A549 (cell line): ENCODE measurements at regions not wholly inside any gene's neighbourhood (a gene's known extent, or its start where the extent isn't known, plus 50 kb on each side); places are given as distances from the start of the nearest gene placed in this dataset.

Source experiments
- ATAC-seq, 2 experiments: fragments of 200-7000 bp in 1 of 2; fragments of >200 bp in 1 of 2; cut with Nextera tagmentation in 1 of 2; cut with Tn5 transposase in 1 of 2; 3 replicates each; pipeline versions ENCODE4 v1.8.0 to v1.9.1; 2018 to 2020; ENCODE audit warnings: mild to moderate bottlenecking in 1 of 2, moderate library complexity in 1 of 2
- CTCF ChIA-PET: fragments of 300-600 bp; sonication (Branson Sonifier 250); formaldehyde crosslinking; extraction: SDS; loops from one replicate; lab custom pipeline; 2021; ENCODE audit warnings: antibody characterized with exemption, inconsistent platforms; lab: Yijun Ruan, JAX
- POLR2A ChIA-PET: fragments of 350-600 bp; formaldehyde crosslinking; extraction: SDS; loops from one replicate; lab custom pipeline; 2021; ENCODE audit warnings: antibody characterized with exemption, inconsistent platforms; lab: Yijun Ruan, JAX
- DNase-seq, 2 experiments: peaks; one replicate each; pipeline versions ENCODE4 v3.0.0 to v3.0.0-alpha.2; 2011 to 2016; ENCODE audit warnings: low read depth in 1 of 2, low spot score in 1 of 2
- FAIRE-seq: peaks from 2 replicates; lab custom pipeline; 2011; peaks lifted over from hg19 to GRCh38; lab: Jason Lieb, UNC
- H3K27ac ChIP-seq, 2 experiments: fragments of >200 bp; sonication (Bioruptor Twin); formaldehyde crosslinking; 3 replicates each; pipeline ENCODE4 v1.5.1; 2016 to 2017
- H3K4me1 ChIP-seq: fragments of >200 bp; sonication (Bioruptor Twin); formaldehyde crosslinking; 3 replicates; pipeline ENCODE4 v1.6.1; 2016
- H3K4me2 ChIP-seq: fragments of >200 bp; sonication (Bioruptor Twin); formaldehyde crosslinking; 3 replicates; pipeline ENCODE4 v1.6.1; 2016
- H3K4me3 ChIP-seq: fragments of >200 bp; sonication (Bioruptor Twin); formaldehyde crosslinking; 3 replicates; pipeline ENCODE4 v1.5.1; 2016
- H3K9me3 ChIP-seq: fragments of >200 bp; sonication (Bioruptor Twin); formaldehyde crosslinking; 3 replicates; pipeline ENCODE4 v1.6.1; 2016
- CBX8 ChIP-seq: fragments of 200-600 bp; sonication (generic); IDR thresholded peaks from 2 replicates; pipeline ENCODE4 v1.6.1; 2016
- EHF ChIP-seq: fragments of 250-450 bp; sonication (Bioruptor Pico); IDR thresholded peaks from 2 replicates; pipeline ENCODE4 v1.5.0; 2020; ENCODE audit warnings: mild to moderate bottlenecking
- HDAC2 ChIP-seq: fragments of 200-600 bp; sonication (generic); IDR thresholded peaks from 2 replicates; pipeline ENCODE4 v1.6.1; 2016
- HEYL ChIP-seq: fragments of 250-450 bp; sonication (Bioruptor Pico); IDR thresholded peaks from 2 replicates; pipeline ENCODE4 v1.8.0; 2021; ENCODE audit warnings: mild to moderate bottlenecking, moderate library complexity
- HOXB13 ChIP-seq: fragments of 250-450 bp; sonication (Bioruptor Pico); IDR thresholded peaks from 2 replicates; pipeline ENCODE4 v1.5.0; 2020; ENCODE audit warnings: low read depth, mild to moderate bottlenecking, moderate library complexity
- HOXB5 ChIP-seq: fragments of 250-450 bp; sonication (Bioruptor Pico); IDR thresholded peaks from 2 replicates; pipeline ENCODE4 v1.5.0; 2020; ENCODE audit warnings: mild to moderate bottlenecking, moderate library complexity
- JUNB ChIP-seq: fragments of >200 bp; sonication (Bioruptor Twin); formaldehyde crosslinking; IDR thresholded peaks from 2 replicates; pipeline ENCODE4 v1.6.1; 2016
- KDM5A ChIP-seq: fragments of 200-600 bp; sonication (generic); IDR thresholded peaks from 2 replicates; pipeline ENCODE4 v1.6.1; 2016; ENCODE audit warnings: antibody characterized with exemption, mild to moderate bottlenecking
- MAZ ChIP-seq: fragments of 150-350 bp; IDR thresholded peaks from 2 replicates; pipeline ENCODE4 v1.6.1; 2014; ENCODE audit warnings: antibody characterized with exemption, low read depth, low read length, borderline replicate concordance
- PHF8 ChIP-seq: fragments of 200-600 bp; sonication (generic); IDR thresholded peaks from 2 replicates; pipeline ENCODE4 v1.6.1; 2016; ENCODE audit warnings: low read depth, mild to moderate bottlenecking, antibody characterized with exemption, moderate library complexity, borderline replicate concordance
- POLR2AphosphoS2 ChIP-seq: conservative IDR thresholded peaks from 2 replicates; pipeline ENCODE4 v1.6.1; 2012; ENCODE audit warnings: low read length, improper control_type of control experiment, inconsistent platforms
- RAD21 ChIP-seq, 2 experiments: fragments of >200 bp in 1 of 2; sonication (Bioruptor Twin) in 1 of 2; formaldehyde crosslinking in 1 of 2; IDR thresholded peaks in 1 of 2; conservative IDR thresholded peaks in 1 of 2; 2 replicates in 1 of 2; 3 replicates in 1 of 2; pipeline ENCODE4 v1.6.1; 2012 to 2018; ENCODE audit warnings: inconsistent platforms in 1 of 2
- RNF2 ChIP-seq: fragments of 200-600 bp; sonication (generic); IDR thresholded peaks from 2 replicates; pipeline ENCODE4 v1.6.1; 2016; ENCODE audit warnings: low read depth, mild to moderate bottlenecking, antibody characterized with exemption, moderate library complexity, borderline replicate concordance
- SREBF2 ChIP-seq: fragments of 450-650 bp; IDR thresholded peaks from 2 replicates; pipeline ENCODE4 v1.6.1; 2014; ENCODE audit warnings: mild to moderate bottlenecking, moderate library complexity
- ZFP36 ChIP-seq: fragments of 450-650 bp; IDR thresholded peaks from 2 replicates; pipeline ENCODE4 v1.6.1; 2014; ENCODE audit warnings: borderline replicate concordance; ENCODE audit not compliant: partially characterized antibody
- WGBS: methylation state at CpG from one replicate; pipeline ENCODE4 v1.1.6; 2017; ENCODE audit errors: missing lambda C conversion rate; 5-methylcytosine and 5-hydroxymethylcytosine counted together
- TF ChIP-seq, protein P1 (sequence below): fragments of 450-650 bp; IDR thresholded peaks from 2 replicates; pipeline ENCODE4 v1.6.1; 2014; ENCODE audit warnings: antibody characterized with exemption
- TF ChIP-seq, protein P2 (sequence below): IDR thresholded peaks from 2 replicates; pipeline ENCODE4 v1.6.1; 2012
- TF ChIP-seq, protein P3 (sequence below): fragments of 200-600 bp; sonication (generic); IDR thresholded peaks from 2 replicates; pipeline ENCODE4 v1.6.1; 2016; ENCODE audit warnings: antibody characterized with exemption, mild to moderate bottlenecking, moderate library complexity
- TF ChIP-seq, protein P4 (sequence below): fragments of >200 bp; sonication (Bioruptor Twin); formaldehyde crosslinking; IDR thresholded peaks from 2 replicates; pipeline ENCODE4 v1.6.1; 2016
- TF ChIP-seq, protein P5 (sequence below): fragments of 250-450 bp; sonication (Bioruptor Pico); IDR thresholded peaks from 2 replicates; pipeline ENCODE4 v1.5.0; 2020; ENCODE audit warnings: low read depth, mild to moderate bottlenecking, moderate library complexity
- TF ChIP-seq, protein P6 (sequence below): fragments of >200 bp; sonication (Bioruptor Twin); formaldehyde crosslinking; IDR thresholded peaks from 3 replicates; pipeline ENCODE4 v1.5.1; 2016

DNA sequence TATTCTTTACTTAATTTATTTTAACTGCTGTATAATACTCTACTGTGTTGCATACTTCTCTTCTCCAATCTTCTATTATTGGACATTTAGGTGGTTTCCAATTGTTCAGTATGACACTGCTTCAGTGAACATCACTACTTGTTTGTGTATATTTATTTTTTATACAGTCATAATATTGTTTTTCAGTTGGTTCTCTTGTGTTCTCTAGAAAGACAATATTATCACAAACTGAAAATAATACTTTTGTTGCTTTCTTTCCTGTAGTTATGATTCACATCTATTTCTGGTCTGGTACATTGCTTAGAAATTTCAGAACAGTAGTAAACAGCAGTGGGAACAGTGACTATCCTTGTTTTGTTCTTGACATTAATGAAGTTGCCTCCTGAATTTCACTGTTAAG, 62.8 kb upstream of the GTSF1L start:
- no peak for DNase-seq
- H3K9me3 ChIP-seq: peaks cover 10% of the 10 kb centered on the region; the same call in 2 of the 3 replicates
- no peak for TF ChIP-seq RNF2
- no peak for TF ChIP-seq POLR2AphosphoS2
- TF ChIP-seq HOXB5 (CRISPR knock-in tag): no peak
- TF ChIP-seq HEYL (CRISPR knock-in tag): no peak
- no peak overlapping the region for H3K4me2 ChIP-seq
- no peak for FAIRE-seq
- H3K4me1 ChIP-seq: no peaks in the 10 kb centered on the region
- no peak for ATAC-seq
- ChIA-PET POLR2A (no interaction called here), CTCF (interaction anchor here (1.7 kb wide), 1 partner anchor 39 kb away, joined by 3 read pairs; no protein-coding TSS in a partner anchor)
- H3K27ac ChIP-seq: no peak overlapping the region
- H3K4me3 ChIP-seq: no peak overlapping the region

DNA sequence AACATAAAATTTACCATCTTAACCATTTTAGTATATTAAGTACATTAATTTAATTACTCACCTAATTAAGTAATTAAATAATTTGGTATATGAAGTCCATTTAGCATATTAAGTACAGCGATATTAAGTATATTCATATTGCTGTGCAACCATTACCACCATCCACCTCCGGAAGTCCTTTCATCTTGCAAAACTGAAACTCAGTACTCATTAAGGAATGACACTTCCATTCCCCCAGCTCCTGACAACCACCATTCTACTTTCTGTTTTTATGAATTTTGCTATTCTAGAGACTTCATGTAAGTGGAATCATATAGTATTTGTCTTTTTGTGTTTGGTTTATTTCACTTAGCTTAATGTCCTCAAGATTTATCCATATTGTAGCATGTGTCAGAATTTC, 61.1 kb upstream of the GTSF1L start:
- no peaks in the 10 kb centered on the region for H3K4me1 ChIP-seq
- no peak for FAIRE-seq
- H3K4me2 ChIP-seq: no peak overlapping the region
- DNase-seq: no peak
- H3K27ac ChIP-seq: no peak overlapping the region
- H3K9me3 ChIP-seq: peaks cover 10% of the 10 kb centered on the region; the same call in 2 of the 3 replicates
- no peak for ATAC-seq
- CTCF ChIA-PET: interaction anchor here (0.8 to 1.4 kb wide), 2 partner anchors 18 to 329 kb away, joined by 3 read pairs; no protein-coding TSS in a partner anchor
- H3K4me3 ChIP-seq: no peak overlapping the region
- TF ChIP-seq, protein P1, sequence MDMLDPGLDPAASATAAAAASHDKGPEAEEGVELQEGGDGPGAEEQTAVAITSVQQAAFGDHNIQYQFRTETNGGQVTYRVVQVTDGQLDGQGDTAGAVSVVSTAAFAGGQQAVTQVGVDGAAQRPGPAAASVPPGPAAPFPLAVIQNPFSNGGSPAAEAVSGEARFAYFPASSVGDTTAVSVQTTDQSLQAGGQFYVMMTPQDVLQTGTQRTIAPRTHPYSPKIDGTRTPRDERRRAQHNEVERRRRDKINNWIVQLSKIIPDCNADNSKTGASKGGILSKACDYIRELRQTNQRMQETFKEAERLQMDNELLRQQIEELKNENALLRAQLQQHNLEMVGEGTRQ: no peak
- TF ChIP-seq HOXB13 (CRISPR knock-in tag) (no peak), ZFP36 (no peak), HEYL (CRISPR knock-in tag) (no peak), SREBF2 (no peak), PHF8 (no peak), MAZ (no peak), EHF (CRISPR knock-in tag) (no peak), KDM5A (no peak), JUNB (no peak), HDAC2 (no peak)
- TF ChIP-seq, protein P2, sequence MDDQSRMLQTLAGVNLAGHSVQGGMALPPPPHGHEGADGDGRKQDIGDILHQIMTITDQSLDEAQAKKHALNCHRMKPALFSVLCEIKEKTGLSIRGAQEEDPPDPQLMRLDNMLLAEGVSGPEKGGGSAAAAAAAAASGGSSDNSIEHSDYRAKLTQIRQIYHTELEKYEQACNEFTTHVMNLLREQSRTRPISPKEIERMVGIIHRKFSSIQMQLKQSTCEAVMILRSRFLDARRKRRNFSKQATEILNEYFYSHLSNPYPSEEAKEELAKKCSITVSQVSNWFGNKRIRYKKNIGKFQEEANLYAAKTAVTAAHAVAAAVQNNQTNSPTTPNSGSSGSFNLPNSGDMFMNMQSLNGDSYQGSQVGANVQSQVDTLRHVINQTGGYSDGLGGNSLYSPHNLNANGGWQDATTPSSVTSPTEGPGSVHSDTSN: no peak
- TF ChIP-seq, protein P3, sequence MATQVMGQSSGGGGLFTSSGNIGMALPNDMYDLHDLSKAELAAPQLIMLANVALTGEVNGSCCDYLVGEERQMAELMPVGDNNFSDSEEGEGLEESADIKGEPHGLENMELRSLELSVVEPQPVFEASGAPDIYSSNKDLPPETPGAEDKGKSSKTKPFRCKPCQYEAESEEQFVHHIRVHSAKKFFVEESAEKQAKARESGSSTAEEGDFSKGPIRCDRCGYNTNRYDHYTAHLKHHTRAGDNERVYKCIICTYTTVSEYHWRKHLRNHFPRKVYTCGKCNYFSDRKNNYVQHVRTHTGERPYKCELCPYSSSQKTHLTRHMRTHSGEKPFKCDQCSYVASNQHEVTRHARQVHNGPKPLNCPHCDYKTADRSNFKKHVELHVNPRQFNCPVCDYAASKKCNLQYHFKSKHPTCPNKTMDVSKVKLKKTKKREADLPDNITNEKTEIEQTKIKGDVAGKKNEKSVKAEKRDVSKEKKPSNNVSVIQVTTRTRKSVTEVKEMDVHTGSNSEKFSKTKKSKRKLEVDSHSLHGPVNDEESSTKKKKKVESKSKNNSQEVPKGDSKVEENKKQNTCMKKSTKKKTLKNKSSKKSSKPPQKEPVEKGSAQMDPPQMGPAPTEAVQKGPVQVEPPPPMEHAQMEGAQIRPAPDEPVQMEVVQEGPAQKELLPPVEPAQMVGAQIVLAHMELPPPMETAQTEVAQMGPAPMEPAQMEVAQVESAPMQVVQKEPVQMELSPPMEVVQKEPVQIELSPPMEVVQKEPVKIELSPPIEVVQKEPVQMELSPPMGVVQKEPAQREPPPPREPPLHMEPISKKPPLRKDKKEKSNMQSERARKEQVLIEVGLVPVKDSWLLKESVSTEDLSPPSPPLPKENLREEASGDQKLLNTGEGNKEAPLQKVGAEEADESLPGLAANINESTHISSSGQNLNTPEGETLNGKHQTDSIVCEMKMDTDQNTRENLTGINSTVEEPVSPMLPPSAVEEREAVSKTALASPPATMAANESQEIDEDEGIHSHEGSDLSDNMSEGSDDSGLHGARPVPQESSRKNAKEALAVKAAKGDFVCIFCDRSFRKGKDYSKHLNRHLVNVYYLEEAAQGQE: no peak
- TF ChIP-seq, protein P4, sequence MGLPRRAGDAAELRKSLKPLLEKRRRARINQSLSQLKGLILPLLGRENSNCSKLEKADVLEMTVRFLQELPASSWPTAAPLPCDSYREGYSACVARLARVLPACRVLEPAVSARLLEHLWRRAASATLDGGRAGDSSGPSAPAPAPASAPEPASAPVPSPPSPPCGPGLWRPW: no peak
- WGBS: 88% methylated on average over 2 of the region's 2 CpGs
- POLR2A ChIA-PET: no interaction called here

DNA sequence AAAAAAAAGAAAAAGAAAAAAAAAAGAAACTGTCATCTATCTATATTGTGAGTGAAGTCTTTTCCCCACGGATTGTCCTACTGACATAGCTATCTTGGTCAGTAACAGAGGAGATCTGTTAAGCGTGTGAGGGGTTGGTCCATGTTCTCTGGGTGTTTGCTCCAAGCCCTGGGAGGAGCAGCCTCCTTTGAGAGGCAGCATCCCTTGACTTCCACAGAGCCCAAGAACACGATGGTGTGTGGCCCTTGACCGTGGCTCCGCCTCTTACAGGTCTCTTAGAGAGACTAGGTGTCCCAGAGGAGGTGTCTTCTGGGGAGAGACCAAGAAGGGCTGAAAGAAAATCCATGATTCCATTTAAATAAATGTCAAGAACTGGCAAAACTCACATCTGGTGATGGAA, 60.1 kb upstream of the GTSF1L start:
- Histone ChIP-seq H3K27ac (no peak overlapping the region), H3K4me3 (no peak overlapping the region), H3K4me1 (no peaks in the 10 kb centered on the region), H3K4me2 (no peak overlapping the region), H3K9me3 (peaks cover 7% of the 10 kb centered on the region; the same call in 2 of the 3 replicates)
- ChIA-PET CTCF (interaction anchor here (0.6 to 0.7 kb wide), 2 partner anchors 65 to 328 kb away, joined by 3 read pairs; no protein-coding TSS in a partner anchor), POLR2A (no interaction called here)
- ATAC-seq: peak; percentile 30 to 34; a peak in 3 of 6 replicates
- no peak for DNase-seq
- FAIRE-seq: no peak
- 11% methylated on average over 5 of the region's 5 CpGs for WGBS
- TF ChIP-seq, protein P5, sequence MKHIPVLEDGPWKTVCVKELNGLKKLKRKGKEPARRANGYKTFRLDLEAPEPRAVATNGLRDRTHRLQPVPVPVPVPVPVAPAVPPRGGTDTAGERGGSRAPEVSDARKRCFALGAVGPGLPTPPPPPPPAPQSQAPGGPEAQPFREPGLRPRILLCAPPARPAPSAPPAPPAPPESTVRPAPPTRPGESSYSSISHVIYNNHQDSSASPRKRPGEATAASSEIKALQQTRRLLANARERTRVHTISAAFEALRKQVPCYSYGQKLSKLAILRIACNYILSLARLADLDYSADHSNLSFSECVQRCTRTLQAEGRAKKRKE: no peak
- TF ChIP-seq RNF2: no peak
- no peak for TF ChIP-seq RAD21 (conservative IDR thresholded peaks at IDR 0.05 in 1 of 2, IDR thresholded peaks at IDR 0.05 in 1 of 2)
- TF ChIP-seq CBX8: no peak
- TF ChIP-seq, protein P2: no peak
- TF ChIP-seq, protein P6, sequence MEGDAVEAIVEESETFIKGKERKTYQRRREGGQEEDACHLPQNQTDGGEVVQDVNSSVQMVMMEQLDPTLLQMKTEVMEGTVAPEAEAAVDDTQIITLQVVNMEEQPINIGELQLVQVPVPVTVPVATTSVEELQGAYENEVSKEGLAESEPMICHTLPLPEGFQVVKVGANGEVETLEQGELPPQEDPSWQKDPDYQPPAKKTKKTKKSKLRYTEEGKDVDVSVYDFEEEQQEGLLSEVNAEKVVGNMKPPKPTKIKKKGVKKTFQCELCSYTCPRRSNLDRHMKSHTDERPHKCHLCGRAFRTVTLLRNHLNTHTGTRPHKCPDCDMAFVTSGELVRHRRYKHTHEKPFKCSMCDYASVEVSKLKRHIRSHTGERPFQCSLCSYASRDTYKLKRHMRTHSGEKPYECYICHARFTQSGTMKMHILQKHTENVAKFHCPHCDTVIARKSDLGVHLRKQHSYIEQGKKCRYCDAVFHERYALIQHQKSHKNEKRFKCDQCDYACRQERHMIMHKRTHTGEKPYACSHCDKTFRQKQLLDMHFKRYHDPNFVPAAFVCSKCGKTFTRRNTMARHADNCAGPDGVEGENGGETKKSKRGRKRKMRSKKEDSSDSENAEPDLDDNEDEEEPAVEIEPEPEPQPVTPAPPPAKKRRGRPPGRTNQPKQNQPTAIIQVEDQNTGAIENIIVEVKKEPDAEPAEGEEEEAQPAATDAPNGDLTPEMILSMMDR: no peak
- TF ChIP-seq, protein P1: no peak
